ENCODE measurements at regions not wholly inside any gene's neighbourhood (a gene's known extent, or its start where the extent isn't known, plus 50 kb on each side); places are given as distances from the start of the nearest gene placed in this dataset.

DNA sequence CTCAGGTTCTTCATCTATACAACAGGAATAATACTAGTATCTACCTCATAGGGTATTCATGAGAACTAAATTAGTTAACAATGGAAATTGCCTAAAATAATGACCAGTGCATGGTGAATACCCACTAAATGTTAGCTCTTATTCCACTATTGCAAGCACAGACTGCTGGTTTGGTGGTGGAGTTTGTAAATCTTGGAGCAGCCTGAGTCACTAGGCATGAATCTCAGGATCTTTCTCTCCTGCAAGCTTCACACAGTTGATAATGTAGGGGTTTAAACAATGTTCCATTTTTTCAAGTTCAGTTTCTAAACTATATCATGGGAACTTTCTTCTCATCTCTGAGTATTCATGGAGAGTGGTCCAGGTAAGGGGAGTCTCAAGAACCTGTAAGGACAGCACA, 84.0 kb downstream of the OSR1 start:
- DNase-seq = no peak
- H3K27me3 Mint-ChIP-seq (ENCODE audit: insufficient read depth, unreplicated experiment) = no peaks in the 10 kb centered on the region
- H3K4me3 Mint-ChIP-seq (ENCODE audit: unreplicated experiment) = no peak overlapping the region
- CTCF ChIA-PET = no interaction called here
- POLR2A ChIA-PET = no interaction called here
- H3K36me3 Mint-ChIP-seq (ENCODE audit: insufficient read depth, unreplicated experiment) = no peaks in the 10 kb centered on the region
- TF ChIP-seq, protein P1, sequence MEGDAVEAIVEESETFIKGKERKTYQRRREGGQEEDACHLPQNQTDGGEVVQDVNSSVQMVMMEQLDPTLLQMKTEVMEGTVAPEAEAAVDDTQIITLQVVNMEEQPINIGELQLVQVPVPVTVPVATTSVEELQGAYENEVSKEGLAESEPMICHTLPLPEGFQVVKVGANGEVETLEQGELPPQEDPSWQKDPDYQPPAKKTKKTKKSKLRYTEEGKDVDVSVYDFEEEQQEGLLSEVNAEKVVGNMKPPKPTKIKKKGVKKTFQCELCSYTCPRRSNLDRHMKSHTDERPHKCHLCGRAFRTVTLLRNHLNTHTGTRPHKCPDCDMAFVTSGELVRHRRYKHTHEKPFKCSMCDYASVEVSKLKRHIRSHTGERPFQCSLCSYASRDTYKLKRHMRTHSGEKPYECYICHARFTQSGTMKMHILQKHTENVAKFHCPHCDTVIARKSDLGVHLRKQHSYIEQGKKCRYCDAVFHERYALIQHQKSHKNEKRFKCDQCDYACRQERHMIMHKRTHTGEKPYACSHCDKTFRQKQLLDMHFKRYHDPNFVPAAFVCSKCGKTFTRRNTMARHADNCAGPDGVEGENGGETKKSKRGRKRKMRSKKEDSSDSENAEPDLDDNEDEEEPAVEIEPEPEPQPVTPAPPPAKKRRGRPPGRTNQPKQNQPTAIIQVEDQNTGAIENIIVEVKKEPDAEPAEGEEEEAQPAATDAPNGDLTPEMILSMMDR (IDR thresholded peaks at IDR 0.05; ENCODE audit: insufficient read depth in 1 of 2, low read depth in 1 of 2, low read length in 1 of 2, severe bottlenecking in 1 of 2, unreplicated experiment in 1 of 2) = no peak
- no peaks in the 10 kb centered on the region for H3K36me3 ChIP-seq (ENCODE audit: control insufficient read depth, insufficient read depth, low read length)
- peaks cover 6% of the 10 kb centered on the region for H3K4me1 Mint-ChIP-seq (ENCODE audit: low read depth, unreplicated experiment)
- H3K4me1 ChIP-seq = no peaks in the 10 kb centered on the region
- no TSS peak for BruUV-seq (replicated peaks)
- no peak overlapping the region for H3K4me3 ChIP-seq (ENCODE audit: low read depth, low read length)
- intact Hi-C loops (cut with micrococcal nuclease; ENCODE audit: unreplicated experiment) = no loop called here
- no peaks in the 10 kb centered on the region for H3K27me3 ChIP-seq (replicated peaks; ENCODE audit: control insufficient read depth, insufficient read depth, low read length)
- no peaks in the 10 kb centered on the region for H3K9me3 Mint-ChIP-seq (ENCODE audit: unreplicated experiment)
- no peaks in the 10 kb centered on the region for H3K9me3 ChIP-seq
- no peak overlapping the region for H3K27ac Mint-ChIP-seq (ENCODE audit: unreplicated experiment)

DNA sequence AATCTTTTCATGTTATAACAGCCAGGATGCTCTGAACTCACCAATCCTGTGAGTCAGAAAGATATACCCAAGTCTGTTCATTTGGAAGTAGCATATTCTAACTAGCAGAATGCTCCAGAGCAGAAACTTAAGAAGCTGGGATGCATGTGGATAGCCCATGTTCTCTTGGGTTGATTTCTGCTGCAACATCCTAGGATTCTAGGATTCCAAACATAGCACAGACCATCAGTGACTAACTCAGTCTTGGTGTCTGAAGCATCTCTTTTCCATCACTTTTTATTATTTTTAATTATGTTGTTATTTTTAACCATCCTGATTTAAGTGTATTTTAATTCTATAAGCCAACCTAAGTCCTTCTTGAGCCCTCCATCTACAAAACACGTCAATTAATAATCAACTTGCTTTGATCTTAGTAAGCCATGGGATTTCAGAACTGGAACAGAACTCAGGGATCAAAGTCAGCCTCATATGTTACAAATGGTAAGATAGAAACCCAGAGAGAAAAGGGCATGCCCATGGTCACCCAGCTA, 85.4 kb downstream of the OSR1 start:
- TF ChIP-seq, protein P1 (IDR thresholded peaks at IDR 0.05; ENCODE audit: insufficient read depth in 1 of 2, low read depth in 1 of 2, low read length in 1 of 2, severe bottlenecking in 1 of 2, unreplicated experiment in 1 of 2) = no peak
- Mint-ChIP-seq H3K4me3 (ENCODE audit: unreplicated experiment) (no peak overlapping the region), H3K27ac (ENCODE audit: unreplicated experiment) (no peak overlapping the region), H3K9me3 (ENCODE audit: unreplicated experiment) (no peaks in the 10 kb centered on the region), H3K36me3 (ENCODE audit: insufficient read depth, unreplicated experiment) (no peaks in the 10 kb centered on the region), H3K4me1 (ENCODE audit: low read depth, unreplicated experiment) (peaks cover 6% of the 10 kb centered on the region), H3K27me3 (ENCODE audit: insufficient read depth, unreplicated experiment) (no peaks in the 10 kb centered on the region)
- intact Hi-C loops (cut with micrococcal nuclease; ENCODE audit: unreplicated experiment) = no loop called here
- no TSS peak for BruUV-seq (replicated peaks)
- CTCF ChIA-PET = no interaction called here
- DNase-seq = no peak
- Histone ChIP-seq H3K27me3 (replicated peaks; ENCODE audit: control insufficient read depth, insufficient read depth, low read length) (no peaks in the 10 kb centered on the region), H3K36me3 (ENCODE audit: control insufficient read depth, insufficient read depth, low read length) (no peaks in the 10 kb centered on the region), H3K4me1 (no peaks in the 10 kb centered on the region), H3K9me3 (no peaks in the 10 kb centered on the region), H3K4me3 (ENCODE audit: low read depth, low read length) (no peak overlapping the region)
- POLR2A ChIA-PET = no interaction called here

- Histone ChIP-seq H3K9me3 (no peaks in the 10 kb centered on the region), H3K4me1 (no peaks in the 10 kb centered on the region), H3K27me3 (replicated peaks; ENCODE audit: control insufficient read depth, insufficient read depth, low read length) (no peaks in the 10 kb centered on the region), H3K4me3 (ENCODE audit: low read depth, low read length) (no peak overlapping the region), H3K36me3 (ENCODE audit: control insufficient read depth, insufficient read depth, low read length) (no peaks in the 10 kb centered on the region)
- ChIA-PET POLR2A (no interaction called here), CTCF (interaction anchor here (0.6 kb wide), 1 partner anchor 130 kb away, joined by 3 read pairs; no protein-coding TSS in a partner anchor)
- no TSS peak for BruUV-seq (replicated peaks)
- TF ChIP-seq, protein P1 (IDR thresholded peaks at IDR 0.05; ENCODE audit: insufficient read depth in 1 of 2, low read depth in 1 of 2, low read length in 1 of 2, severe bottlenecking in 1 of 2, unreplicated experiment in 1 of 2) = no peak
- intact Hi-C loops (cut with micrococcal nuclease; ENCODE audit: unreplicated experiment) = no loop called here
- H3K36me3 Mint-ChIP-seq (ENCODE audit: insufficient read depth, unreplicated experiment) = no peaks in the 10 kb centered on the region
- no peaks in the 10 kb centered on the region for H3K27me3 Mint-ChIP-seq (ENCODE audit: insufficient read depth, unreplicated experiment)
- no peak overlapping the region for H3K27ac Mint-ChIP-seq (ENCODE audit: unreplicated experiment)
- H3K9me3 Mint-ChIP-seq (ENCODE audit: unreplicated experiment) = no peaks in the 10 kb centered on the region
- H3K4me1 Mint-ChIP-seq (ENCODE audit: low read depth, unreplicated experiment) = peaks cover 6% of the 10 kb centered on the region
- no peak for DNase-seq
- no peak overlapping the region for H3K4me3 Mint-ChIP-seq (ENCODE audit: unreplicated experiment)
Observed at GRCh38 chr2:19272039-19272438, 86.4 kb downstream of the OSR1 start.
